Superior temporal gyrus (tissue), 1 donor: ENCODE measurements at regions not wholly inside any gene's neighbourhood (a gene's known extent, or its start where the extent isn't known, plus 50 kb on each side); places are given as distances from the start of the nearest gene placed in this dataset.
"Not testable (repeated sequence)": the region's sequence is repeated elsewhere in the genome, so short reads cannot be mapped to it uniquely, and the experiment has no call there.

ENCODE experiments used
- DNase-seq: peaks from one replicate; pipeline ENCODE4 v3.0.0-alpha.2; 2016; ENCODE audit errors: extremely low spot score

GRCh38 chr2:58730764-58731487 lies 489.8 kb upstream of the FANCL start:
- no peak for DNase-seq

- no peak for DNase-seq
Measured at GRCh38 chr2:58727981-58728656, 487.0 kb upstream of the FANCL start.

- no peak for DNase-seq
Measured at GRCh38 chr2:58721912-58722591, 480.9 kb upstream of the FANCL start.

GRCh38 chr2:58720770-58721697 lies 479.9 kb upstream of the FANCL start:
- no peak for DNase-seq

- DNase-seq: no peak
Measured at GRCh38 chr2:58720033-58720769, 479.1 kb upstream of the FANCL start.

GRCh38 chr2:58715344-58715743 lies 474.2 kb upstream of the FANCL start:
- DNase-seq: no peak

- no peak for DNase-seq
Measured at GRCh38 chr2:58714238-58714637, 473.1 kb upstream of the FANCL start.

GRCh38 chr2:58710795-58711279 lies 469.7 kb upstream of the FANCL start:
- no peak for DNase-seq

GRCh38 chr2:58709687-58710354 lies 468.7 kb upstream of the FANCL start:
- no peak for DNase-seq

- DNase-seq: no peak
Measured at GRCh38 chr2:58709274-58709673, 468.1 kb upstream of the FANCL start.

- no peak for DNase-seq
Measured at GRCh38 chr2:58708565-58708964, 467.4 kb upstream of the FANCL start.

GRCh38 chr2:58702302-58702885 lies 461.3 kb upstream of the FANCL start:
- DNase-seq: no peak

GRCh38 chr2:58701688-58702301 lies 460.7 kb upstream of the FANCL start:
- DNase-seq: no peak

- DNase-seq: no peak
Measured at GRCh38 chr2:58700591-58700990, 459.5 kb upstream of the FANCL start.

GRCh38 chr2:58699411-58699810 lies 458.3 kb upstream of the FANCL start:
- no peak for DNase-seq

- DNase-seq: no peak
Measured at GRCh38 chr2:58698620-58699019, 457.5 kb upstream of the FANCL start.

- DNase-seq: not testable (repeated sequence)
Measured at GRCh38 chr2:58694114-58694513, 453.0 kb upstream of the FANCL start.

GRCh38 chr2:58691041-58691440 lies 449.9 kb upstream of the FANCL start:
- DNase-seq: not testable (repeated sequence)

- DNase-seq: no peak
Measured at GRCh38 chr2:58688813-58689212, 447.7 kb upstream of the FANCL start.

- DNase-seq: no peak
Measured at GRCh38 chr2:58686776-58687175, 445.7 kb upstream of the FANCL start.
